B cell (primary cell): ENCODE measurements at regions not wholly inside any gene's neighbourhood (a gene's known extent, or its start where the extent isn't known, plus 50 kb on each side); places are given as distances from the start of the nearest gene placed in this dataset.

Experiments
- ATAC-seq: fragments of 200-7000 bp; cut with Tn5 transposase; one replicate; pipeline ENCODE4 v1.10.0; 2021; ENCODE audit warnings: low read depth, mild to moderate bottlenecking, moderate number of reproducible peaks, moderate library complexity
- CTCF ChIA-PET: fragments of 350-600 bp; sonication (Branson Sonifier 250); formaldehyde crosslinking; loops from one replicate; lab custom pipeline; 2021; ENCODE audit warnings: antibody characterized with exemption, inconsistent platforms; lab: Charles Lee
- POLR2A ChIA-PET: fragments of 350-600 bp; sonication (Branson Sonifier 250); formaldehyde crosslinking; loops from one replicate; lab custom pipeline; 2021; ENCODE audit warnings: antibody characterized with exemption; lab: Charles Lee
- DNase-seq: peaks from one replicate; pipeline ENCODE4 v3.0.0; 2013
- H2AFZ ChIP-seq: 2 replicates; pipeline ENCODE4 v1.6.1; 2012; ENCODE audit warnings: mild to moderate bottlenecking, low read depth, low read length; ENCODE audit not compliant: insufficient read depth, poor library complexity, severe bottlenecking
- H3K27ac ChIP-seq, 2 donors: 1 replicate in 1 of 2; 2 replicates in 1 of 2; pipeline ENCODE4 v1.5.1; 2012 to 2013; ENCODE audit warnings: low read length in 2 of 2, mild to moderate bottlenecking in 2 of 2, moderate library complexity in 1 of 2
- H3K27me3 ChIP-seq, 4 experiments: fragments of 200-600 bp in 1 of 4; sonication (generic) in 1 of 4; replicated peaks in 1 of 4; 1 replicate in 2 of 4; 2 replicates in 2 of 4; pipeline versions ENCODE4 v1.6.1 to v1.7.0; 2013 to 2016; ENCODE audit warnings: low read length in 3 of 4, mild to moderate bottlenecking in 2 of 4, mixed read lengths in 1 of 4, moderate library complexity in 1 of 4; ENCODE audit not compliant: insufficient read depth in 4 of 4, control insufficient read depth in 3 of 4; ENCODE audit errors: control extremely low read depth in 1 of 4
- H3K36me3 ChIP-seq, 2 experiments: replicated peaks in 1 of 2; 1 replicate in 1 of 2; 2 replicates in 1 of 2; pipeline versions ENCODE4 v1.6.1 to v1.7.1; 2013; ENCODE audit warnings: low read length in 1 of 2; ENCODE audit not compliant: insufficient read depth in 2 of 2, control insufficient read depth in 1 of 2; ENCODE audit errors: control extremely low read depth in 1 of 2, extremely low read depth in 1 of 2
- H3K4me1 ChIP-seq, 2 donors: fragments of 200-600 bp in 1 of 2; sonication (generic) in 1 of 2; 1 replicate in 1 of 2; 2 replicates in 1 of 2; pipeline versions ENCODE4 v1.5.1 to v1.6.1; 2013 to 2017; ENCODE audit warnings: low read length in 2 of 2; ENCODE audit not compliant: control insufficient read depth in 2 of 2, insufficient read depth in 2 of 2
- H3K4me2 ChIP-seq: replicated peaks from 2 replicates; pipeline ENCODE3; 2012; ENCODE audit warnings: mild to moderate bottlenecking, low read depth, low read length; ENCODE audit not compliant: poor library complexity, severe bottlenecking
- H3K4me3 ChIP-seq, 5 experiments: fragments of 200-600 bp in 1 of 5; sonication (generic) in 1 of 5; 1 replicate in 3 of 5; 2 replicates in 2 of 5; pipeline versions ENCODE4 v1.5.1 to v1.7.0; 2011 to 2016; ENCODE audit warnings: low read length in 4 of 5, mild to moderate bottlenecking in 4 of 5, low read depth in 2 of 5, control low read depth in 1 of 5, moderate library complexity in 1 of 5; ENCODE audit not compliant: insufficient read depth in 1 of 5; ENCODE audit errors: control extremely low read depth in 1 of 5, extremely low read depth in 1 of 5
- H3K79me2 ChIP-seq: fragments of 200-600 bp; sonication (generic); one replicate; pipeline ENCODE4 v1.6.0; 2016; ENCODE audit warnings: low read length; ENCODE audit not compliant: control insufficient read depth, insufficient read depth
- H3K9ac ChIP-seq: fragments of 200-600 bp; sonication (generic); 2 replicates; pipeline ENCODE4 v1.6.1; 2017; ENCODE audit warnings: mild to moderate bottlenecking, low read length, moderate library complexity
- H3K9me3 ChIP-seq, 3 donors: one replicate each; pipeline versions ENCODE4 v1.6.1 to v1.7.1; 2013; ENCODE audit warnings: low read length in 2 of 3; ENCODE audit not compliant: control insufficient read depth in 2 of 3, insufficient read depth in 1 of 3; ENCODE audit errors: control extremely low read depth in 1 of 3
- H4K20me1 ChIP-seq: 2 replicates; pipeline ENCODE4 v1.6.0; 2012; ENCODE audit warnings: mild to moderate bottlenecking, low read length; ENCODE audit not compliant: insufficient read depth, control insufficient read depth, poor library complexity, severe bottlenecking
- H3K27ac Mint-ChIP-seq: one replicate; pipeline ENCODE4 v1.8.0; 2021; ENCODE audit warnings: mixed read lengths
- H3K27me3 Mint-ChIP-seq: one replicate; pipeline ENCODE4 v1.8.0; 2021; ENCODE audit warnings: mixed read lengths
- H3K4me1 Mint-ChIP-seq: one replicate; pipeline ENCODE4 v1.8.0; 2021; ENCODE audit warnings: mixed read lengths
- H3K4me3 Mint-ChIP-seq: one replicate; pipeline ENCODE4 v1.8.0; 2021; ENCODE audit warnings: mixed read lengths
- H3K9me3 Mint-ChIP-seq: one replicate; pipeline ENCODE4 v1.8.0; 2022; ENCODE audit warnings: mixed read lengths; ENCODE audit not compliant: insufficient read depth
- CTCF ChIP-seq: fragments of 200-600 bp; IDR thresholded peaks from one replicate; pipeline ENCODE4 v1.8.0; 2022; ENCODE audit warnings: antibody characterized with exemption, mild to moderate bottlenecking
- EZH2 ChIP-seq: IDR thresholded peaks from 2 replicates; pipeline ENCODE4 v1.6.1; 2012; ENCODE audit warnings: borderline replicate concordance, low read depth, mild to moderate bottlenecking, moderate library complexity, low read length; ENCODE audit not compliant: insufficient read depth, poor library complexity, severe bottlenecking
- WGBS: methylation state at CpG from one replicate; pipeline ENCODE4 v1.1.5; 2013; ENCODE audit warnings: missing lambda C conversion rate; ENCODE audit not compliant: insufficient coverage; 5-methylcytosine and 5-hydroxymethylcytosine counted together
- intact Hi-C: fragments of 100-400 bp; cut with micrococcal nuclease; formaldehyde crosslinking; loops from one replicate; pipeline ENCODE4 v1.10.0; 2022

- H3K4me1 ChIP-seq: peaks cover 4 to 8% of the 10 kb centered on the region in 2 donors
- H3K4me3 ChIP-seq: no peak overlapping the region
- ATAC-seq (no peak), DNase-seq (no peak)
- ChIA-PET CTCF (interaction anchor here (0.6 kb wide), 1 partner anchor 26 kb away, joined by 3 read pairs; no protein-coding TSS in a partner anchor), POLR2A (interaction anchor here (1.3 kb wide), 1 partner anchor 36 kb away, joined by 4 read pairs; no protein-coding TSS in a partner anchor)
- Mint-ChIP-seq H3K4me1 (peaks cover 12% of the 10 kb centered on the region), H3K27ac (no peak overlapping the region), H3K4me3 (no peak overlapping the region), H3K9me3 (no peaks in the 10 kb centered on the region), H3K27me3 (no peaks in the 10 kb centered on the region)
- no peak overlapping the region for H2AFZ ChIP-seq
- intact Hi-C loops: no loop called here
- whole genome bisulfite sequencing: 80% methylated on average over 1 of the region's 3 CpGs
- H3K79me2 ChIP-seq: no peaks in the 10 kb centered on the region
- H3K9me3 ChIP-seq: no peaks in the 10 kb centered on the region
- TF ChIP-seq CTCF (no peak), EZH2 (no peak)
- H3K27me3 ChIP-seq: no peaks in the 10 kb centered on the region
- no peak overlapping the region for H3K4me2 ChIP-seq
- no peak overlapping the region for H3K9ac ChIP-seq
- H3K27ac ChIP-seq: no peak overlapping the region
- no peaks in the 10 kb centered on the region for H4K20me1 ChIP-seq
- H3K36me3 ChIP-seq: no peaks in the 10 kb centered on the region
These were observed 93.0 kb upstream of the MAP3K1 start for GRCh38 chr5:56722317-56722716.

DNA sequence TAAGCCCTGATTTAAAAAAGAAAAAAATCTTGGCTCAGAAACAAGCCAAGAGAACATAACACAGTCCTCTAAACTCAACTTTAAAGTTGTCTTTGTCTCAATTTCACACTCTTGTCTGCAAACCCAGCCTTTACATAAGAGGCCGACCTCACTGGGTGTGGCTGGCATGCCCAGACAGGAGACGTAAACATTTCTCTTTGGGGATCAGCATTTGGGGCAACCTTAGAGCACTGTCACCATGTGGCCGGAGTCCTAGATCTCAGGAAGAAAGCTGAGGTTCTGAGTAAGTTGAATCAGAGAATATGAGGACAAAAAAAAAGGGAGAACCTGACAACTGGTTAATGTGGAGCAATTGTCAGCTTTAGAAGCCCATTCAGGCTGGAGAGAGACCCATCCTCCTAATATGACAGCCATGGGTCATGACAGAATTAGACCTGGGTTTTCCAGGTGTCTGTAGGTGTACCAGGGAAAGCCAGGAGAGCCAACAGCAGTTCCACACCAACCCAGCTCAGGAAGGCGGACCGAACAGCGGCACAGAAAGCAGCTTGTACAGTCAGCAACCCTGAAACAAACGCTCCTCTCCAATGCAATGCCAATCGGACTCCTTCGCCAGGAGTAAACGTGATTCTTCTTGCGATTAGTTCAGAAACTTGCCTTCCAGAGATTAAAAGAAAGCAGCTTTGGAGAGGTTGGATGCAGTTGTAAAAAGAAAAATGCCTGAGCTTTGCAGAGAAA lies 97.9 kb upstream of the MAP3K1 start:
- no peak for DNase-seq
- H3K4me3 Mint-ChIP-seq: no peak overlapping the region

More for the DNA sequence above, 97.9 kb upstream of the MAP3K1 start:
- intact Hi-C loops: no loop called here
- H3K4me2 ChIP-seq: no peak overlapping the region
- no peak overlapping the region for H3K27ac ChIP-seq
- no peak overlapping the region for H2AFZ ChIP-seq
- TF ChIP-seq EZH2: no peak
- no peak for TF ChIP-seq CTCF
- H3K9me3 Mint-ChIP-seq: no peaks in the 10 kb centered on the region
- ChIA-PET CTCF (interaction anchor here (1.1 kb wide), 1 partner anchor 421 kb away, joined by 3 read pairs; no protein-coding TSS in a partner anchor), POLR2A (interaction anchor here (0.6 kb wide), 1 partner anchor 123 kb away, joined by 5 read pairs; no protein-coding TSS in a partner anchor)
- 95% methylated on average over 9 of the region's 11 CpGs for WGBS
- H3K4me1 ChIP-seq: peaks cover 3% of the 10 kb centered on the region in 2 donors
- no peak overlapping the region for H3K4me3 ChIP-seq
- H3K36me3 ChIP-seq: no peaks in the 10 kb centered on the region
- H3K9me3 ChIP-seq: no peaks in the 10 kb centered on the region
- no peak for ATAC-seq
- H3K4me1 Mint-ChIP-seq: peaks cover 14% of the 10 kb centered on the region
- H3K27ac Mint-ChIP-seq: no peak overlapping the region
- H4K20me1 ChIP-seq: no peaks in the 10 kb centered on the region
- H3K79me2 ChIP-seq: no peaks in the 10 kb centered on the region
- no peaks in the 10 kb centered on the region for H3K27me3 ChIP-seq
- no peak overlapping the region for H3K9ac ChIP-seq
- H3K27me3 Mint-ChIP-seq: no peaks in the 10 kb centered on the region
